BJ (cell line): ENCODE measurements at regions not wholly inside any gene's neighbourhood (a gene's known extent, or its start where the extent isn't known, plus 50 kb on each side); places are given as distances from the start of the nearest gene placed in this dataset.

Experiments
- CTCF ChIA-PET: fragments of 350-600 bp; formaldehyde crosslinking; extraction: SDS; loops from one replicate; lab custom pipeline; 2021; ENCODE audit warnings: antibody characterized with exemption, inconsistent platforms; lab: Yijun Ruan, JAX
- POLR2A ChIA-PET: fragments of 300-600 bp; sonication (Branson Sonifier 250); formaldehyde crosslinking; extraction: SDS; loops from one replicate; lab custom pipeline; 2021; ENCODE audit warnings: antibody characterized with exemption; lab: Charles Lee
- DNase-seq: peaks from one replicate; pipeline ENCODE4 v3.0.0-alpha.2; 2011; ENCODE audit warnings: low read depth
- H3K27me3 ChIP-seq: 2 replicates; pipeline ENCODE4 v1.6.0; 2011; ENCODE audit warnings: low read length; ENCODE audit not compliant: control insufficient read depth, insufficient read depth
- H3K36me3 ChIP-seq: 2 replicates; pipeline ENCODE4 v1.5.1; 2011; ENCODE audit warnings: low read length; ENCODE audit not compliant: control insufficient read depth, insufficient read depth
- H3K4me3 ChIP-seq: 2 replicates; pipeline ENCODE4 v1.5.1; 2011; ENCODE audit warnings: low read depth, mild to moderate bottlenecking, control low read depth, low read length
- TF ChIP-seq, protein P1 (sequence below): IDR thresholded peaks from 2 replicates; pipeline ENCODE4 v1.5.1; 2011; ENCODE audit warnings: low read depth, mild to moderate bottlenecking, control low read depth, inconsistent platforms, low read length, moderate library complexity; ENCODE audit not compliant: insufficient read depth

DNA sequence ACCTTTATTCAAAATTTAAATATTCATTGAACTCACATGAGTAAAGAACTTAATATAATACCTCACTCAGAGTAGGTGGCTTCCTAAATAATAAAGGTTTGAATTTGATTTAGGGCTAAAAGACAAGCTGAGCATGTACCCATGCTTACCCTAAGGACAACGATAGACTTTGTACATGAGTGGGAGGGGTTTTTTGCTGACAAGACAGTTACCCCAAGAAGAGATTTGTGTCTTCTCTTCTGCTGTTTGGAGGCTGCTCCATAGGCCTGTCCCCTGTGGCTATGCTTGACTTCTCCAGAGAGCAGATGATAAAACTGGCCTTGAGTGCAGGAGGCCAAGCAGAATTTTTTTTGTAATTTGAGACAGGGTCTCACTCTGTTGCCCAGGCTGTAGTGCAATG is 383.9 kb downstream of the TMEM182 start:
- TF ChIP-seq, protein P1, sequence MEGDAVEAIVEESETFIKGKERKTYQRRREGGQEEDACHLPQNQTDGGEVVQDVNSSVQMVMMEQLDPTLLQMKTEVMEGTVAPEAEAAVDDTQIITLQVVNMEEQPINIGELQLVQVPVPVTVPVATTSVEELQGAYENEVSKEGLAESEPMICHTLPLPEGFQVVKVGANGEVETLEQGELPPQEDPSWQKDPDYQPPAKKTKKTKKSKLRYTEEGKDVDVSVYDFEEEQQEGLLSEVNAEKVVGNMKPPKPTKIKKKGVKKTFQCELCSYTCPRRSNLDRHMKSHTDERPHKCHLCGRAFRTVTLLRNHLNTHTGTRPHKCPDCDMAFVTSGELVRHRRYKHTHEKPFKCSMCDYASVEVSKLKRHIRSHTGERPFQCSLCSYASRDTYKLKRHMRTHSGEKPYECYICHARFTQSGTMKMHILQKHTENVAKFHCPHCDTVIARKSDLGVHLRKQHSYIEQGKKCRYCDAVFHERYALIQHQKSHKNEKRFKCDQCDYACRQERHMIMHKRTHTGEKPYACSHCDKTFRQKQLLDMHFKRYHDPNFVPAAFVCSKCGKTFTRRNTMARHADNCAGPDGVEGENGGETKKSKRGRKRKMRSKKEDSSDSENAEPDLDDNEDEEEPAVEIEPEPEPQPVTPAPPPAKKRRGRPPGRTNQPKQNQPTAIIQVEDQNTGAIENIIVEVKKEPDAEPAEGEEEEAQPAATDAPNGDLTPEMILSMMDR = no peak
- H3K27me3 ChIP-seq = no peaks in the 10 kb centered on the region
- CTCF ChIA-PET = no interaction called here
- H3K36me3 ChIP-seq = no peaks in the 10 kb centered on the region
- no peak overlapping the region for H3K4me3 ChIP-seq
- POLR2A ChIA-PET = no interaction called here
- no peak for DNase-seq

DNA sequence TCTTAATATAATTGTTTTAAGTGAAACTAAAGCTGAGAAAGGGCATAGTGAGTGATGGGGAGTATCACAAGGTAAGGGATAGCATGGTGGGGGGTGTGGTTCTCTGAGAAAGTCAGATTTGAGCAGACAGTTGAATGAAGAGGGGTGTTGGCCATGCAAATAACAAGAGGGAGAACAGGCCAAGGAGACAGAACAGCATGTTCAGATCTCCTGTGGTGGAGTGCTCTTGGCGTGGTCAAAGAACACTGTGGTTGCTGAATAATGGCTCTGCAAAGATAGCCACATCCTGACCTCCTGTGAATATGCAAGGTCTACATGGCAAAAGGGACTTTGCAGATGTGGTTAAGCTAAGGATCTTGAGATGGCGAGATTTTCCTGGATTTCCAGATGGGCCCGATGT is 389.2 kb downstream of the TMEM182 start:
- DNase-seq = no peak
- H3K4me3 ChIP-seq = no peak overlapping the region
- H3K36me3 ChIP-seq = no peaks in the 10 kb centered on the region
- H3K27me3 ChIP-seq = no peaks in the 10 kb centered on the region
- TF ChIP-seq, protein P1 = no peak
- CTCF ChIA-PET = no interaction called here
- POLR2A ChIA-PET = no interaction called here

DNA sequence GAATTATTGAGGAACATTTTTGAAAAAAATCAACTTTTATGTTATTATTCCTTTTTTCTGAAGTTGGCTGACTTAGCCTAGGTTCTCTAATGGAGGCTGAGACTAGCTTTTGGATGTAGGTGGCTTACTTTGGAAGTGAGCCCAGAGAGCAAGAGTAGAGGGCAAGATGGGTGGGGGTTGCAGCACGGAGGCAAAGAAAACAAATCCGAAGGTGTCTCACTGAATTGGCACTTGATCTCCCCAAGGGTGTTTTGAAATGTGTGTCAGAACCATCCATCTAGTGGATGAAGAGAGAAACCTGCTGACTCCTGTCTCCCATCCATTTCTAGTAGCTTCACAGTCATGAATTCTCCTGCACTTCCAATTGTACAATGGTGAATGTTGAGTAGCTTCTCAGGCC is 390.7 kb downstream of the TMEM182 start:
- CTCF ChIA-PET = no interaction called here
- Histone ChIP-seq H3K27me3 (no peaks in the 10 kb centered on the region), H3K4me3 (no peak overlapping the region), H3K36me3 (no peaks in the 10 kb centered on the region)
- TF ChIP-seq, protein P1 = no peak
- no peak for DNase-seq
- POLR2A ChIA-PET = no interaction called here

DNA sequence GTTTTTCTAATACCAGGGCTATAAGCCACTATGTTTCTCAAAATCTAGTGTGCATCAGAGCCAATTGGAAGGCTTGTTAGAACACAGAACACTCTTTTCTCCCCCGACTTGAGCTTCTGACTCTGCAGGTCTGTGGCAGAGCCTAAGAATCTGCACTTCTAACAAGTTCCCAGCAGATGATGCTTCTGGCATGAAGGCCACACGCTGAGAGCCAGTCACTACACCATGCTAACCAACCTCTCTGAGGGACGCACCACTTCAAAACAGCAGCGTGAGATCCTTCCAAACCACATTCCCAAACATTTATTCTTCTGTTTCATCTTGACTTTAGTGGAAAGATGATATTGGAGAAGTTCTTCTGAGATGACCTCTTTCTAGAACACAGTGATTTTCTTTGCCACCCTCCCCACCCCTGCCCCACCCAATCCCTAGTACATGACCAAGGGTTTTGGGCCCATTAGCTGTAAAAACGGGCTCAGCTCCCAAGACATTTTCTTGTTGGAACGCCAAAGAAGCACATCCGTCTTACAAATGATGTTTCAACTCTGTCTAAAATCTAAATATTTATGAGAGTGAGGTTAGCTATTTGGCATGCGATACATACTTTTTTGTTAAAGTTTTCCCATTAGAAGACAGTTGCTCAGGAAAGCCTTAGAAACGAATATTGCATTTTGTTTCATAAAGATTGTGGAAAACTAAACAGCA is 391.9 kb downstream of the TMEM182 start:
- TF ChIP-seq, protein P1 = no peak
- POLR2A ChIA-PET = no interaction called here

DNA sequence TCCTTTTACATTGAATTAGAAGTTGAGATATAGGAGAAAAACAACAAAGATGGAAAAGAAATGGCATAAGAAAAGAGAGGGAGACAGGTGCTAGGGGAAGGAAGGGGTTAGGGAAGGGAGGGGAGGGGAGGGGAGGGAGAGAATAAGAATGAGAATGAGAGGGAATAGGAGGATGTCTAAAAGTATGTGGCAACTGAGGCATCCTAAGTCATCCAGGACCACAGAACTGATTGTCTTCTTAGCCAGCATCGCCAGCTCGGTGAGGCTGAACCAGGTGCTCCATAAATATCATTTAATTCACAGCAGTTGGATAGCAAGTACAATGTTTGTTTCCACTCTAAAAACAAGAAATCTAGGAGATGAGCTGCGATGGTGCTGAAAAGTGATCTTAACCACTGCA is 393.5 kb downstream of the TMEM182 start:
- TF ChIP-seq, protein P1 = no peak
- no peak overlapping the region for H3K4me3 ChIP-seq
- ChIA-PET POLR2A (no interaction called here), CTCF (no interaction called here)
- no peaks in the 10 kb centered on the region for H3K36me3 ChIP-seq
- DNase-seq = no peak
- no peaks in the 10 kb centered on the region for H3K27me3 ChIP-seq

More for the DNA sequence above, 391.9 kb downstream of the TMEM182 start:
- H3K36me3 ChIP-seq = no peaks in the 10 kb centered on the region
- CTCF ChIA-PET = no interaction called here
- no peaks in the 10 kb centered on the region for H3K27me3 ChIP-seq
- no peak for DNase-seq
- H3K4me3 ChIP-seq = no peak overlapping the region
